AG04449 (cell line): ENCODE measurements at regions not wholly inside any gene's neighbourhood (a gene's known extent, or its start where the extent isn't known, plus 50 kb on each side); places are given as distances from the start of the nearest gene placed in this dataset.

Experiments used
- CTCF ChIA-PET: fragments of 350-600 bp; formaldehyde crosslinking; extraction: SDS; loops from one replicate; lab custom pipeline; 2021; ENCODE audit warnings: antibody characterized with exemption; lab: Yijun Ruan, JAX
- POLR2A ChIA-PET: fragments of 400-600, 350-600 bp; formaldehyde crosslinking; extraction: SDS; loops from one replicate; lab custom pipeline; 2020; ENCODE audit warnings: antibody characterized with exemption, inconsistent platforms; lab: Yijun Ruan, JAX
- DNase-seq: peaks from one replicate; pipeline ENCODE4 v3.0.0-alpha.2; 2010; ENCODE audit warnings: low read depth, low spot score
- H3K4me3 ChIP-seq: 2 replicates; pipeline ENCODE4 v1.5.1; 2011; ENCODE audit warnings: low read depth, mild to moderate bottlenecking, control low read depth, low read length
- TF ChIP-seq, protein P1 (sequence below): IDR thresholded peaks from one replicate; pipeline ENCODE4 v1.5.1; 2011; ENCODE audit warnings: mild to moderate bottlenecking, moderate library complexity, low read length, control low read depth, inconsistent platforms; ENCODE audit not compliant: insufficient read depth; ENCODE audit errors: missing control alignments

GRCh38 chr14:28356819-28357218, 409.8 kb upstream of the FOXG1 start:
- TF ChIP-seq, protein P1, sequence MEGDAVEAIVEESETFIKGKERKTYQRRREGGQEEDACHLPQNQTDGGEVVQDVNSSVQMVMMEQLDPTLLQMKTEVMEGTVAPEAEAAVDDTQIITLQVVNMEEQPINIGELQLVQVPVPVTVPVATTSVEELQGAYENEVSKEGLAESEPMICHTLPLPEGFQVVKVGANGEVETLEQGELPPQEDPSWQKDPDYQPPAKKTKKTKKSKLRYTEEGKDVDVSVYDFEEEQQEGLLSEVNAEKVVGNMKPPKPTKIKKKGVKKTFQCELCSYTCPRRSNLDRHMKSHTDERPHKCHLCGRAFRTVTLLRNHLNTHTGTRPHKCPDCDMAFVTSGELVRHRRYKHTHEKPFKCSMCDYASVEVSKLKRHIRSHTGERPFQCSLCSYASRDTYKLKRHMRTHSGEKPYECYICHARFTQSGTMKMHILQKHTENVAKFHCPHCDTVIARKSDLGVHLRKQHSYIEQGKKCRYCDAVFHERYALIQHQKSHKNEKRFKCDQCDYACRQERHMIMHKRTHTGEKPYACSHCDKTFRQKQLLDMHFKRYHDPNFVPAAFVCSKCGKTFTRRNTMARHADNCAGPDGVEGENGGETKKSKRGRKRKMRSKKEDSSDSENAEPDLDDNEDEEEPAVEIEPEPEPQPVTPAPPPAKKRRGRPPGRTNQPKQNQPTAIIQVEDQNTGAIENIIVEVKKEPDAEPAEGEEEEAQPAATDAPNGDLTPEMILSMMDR, result no peak
- POLR2A ChIA-PET, result no interaction called here
- no peak overlapping the region for H3K4me3 ChIP-seq
- CTCF ChIA-PET, result no interaction called here
- DNase-seq, result no peak

GRCh38 chr14:28361486-28361885, 405.1 kb upstream of the FOXG1 start:
- DNase-seq, result no peak
- TF ChIP-seq, protein P1, result no peak
- CTCF ChIA-PET, result no interaction called here
- H3K4me3 ChIP-seq, result no peak overlapping the region
- POLR2A ChIA-PET, result no interaction called here

DNA sequence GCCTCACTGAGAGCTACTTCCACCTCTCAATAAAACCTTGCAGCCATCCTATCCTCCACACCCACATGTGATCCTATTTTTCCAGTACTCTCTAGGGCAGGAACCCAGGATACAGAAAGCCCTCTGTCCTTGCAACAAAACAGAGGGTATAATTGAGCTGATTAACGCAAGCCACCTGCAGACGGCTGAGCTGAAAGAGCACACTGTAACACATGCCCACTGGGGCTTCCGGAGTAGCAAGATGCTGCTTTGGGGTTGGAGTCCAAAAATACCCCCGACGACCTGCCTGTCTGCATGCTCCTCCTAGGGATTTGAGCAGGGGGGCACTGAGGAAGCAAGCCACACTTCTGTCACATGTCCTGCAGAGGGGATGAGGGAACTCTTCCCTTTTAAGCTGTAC, 401.1 kb upstream of the FOXG1 start:
- CTCF ChIA-PET, result no interaction called here
- DNase-seq, result no peak
- TF ChIP-seq, protein P1, result no peak
- H3K4me3 ChIP-seq, result no peak overlapping the region
- POLR2A ChIA-PET, result no interaction called here

- ChIA-PET CTCF (interaction anchor here (0.7 kb wide), 1 partner anchor 10 kb away, joined by 4 read pairs; no protein-coding TSS in a partner anchor), POLR2A (no interaction called here)
- H3K4me3 ChIP-seq, result no peak overlapping the region
- TF ChIP-seq, protein P1, result no peak
- DNase-seq, result no peak
Observed at GRCh38 chr14:28373721-28374120, 392.9 kb upstream of the FOXG1 start.

GRCh38 chr14:28375295-28375694, 391.3 kb upstream of the FOXG1 start:
- TF ChIP-seq, protein P1, result peak; percentile 42
- DNase-seq, result no peak
- no peak overlapping the region for H3K4me3 ChIP-seq
- ChIA-PET CTCF (interaction anchor here (1.6 kb wide), 1 partner anchor 234 kb away, joined by 4 read pairs; no protein-coding TSS in a partner anchor), POLR2A (no interaction called here)

- TF ChIP-seq, protein P1, result no peak
- no peak for DNase-seq
- POLR2A ChIA-PET, result no interaction called here
- CTCF ChIA-PET, result no interaction called here
- H3K4me3 ChIP-seq, result no peak overlapping the region
Observed at GRCh38 chr14:28381656-28382055, 384.9 kb upstream of the FOXG1 start.
